Stimulated activated CD8-positive, alpha-beta memory T cell treated with anti-CD3 and anti-CD28 coated beads, Interleukin-4, amount 100 ng/mL, for 48 hours (primary cell): ENCODE measurements at regions not wholly inside any gene's neighbourhood (a gene's known extent, or its start where the extent isn't known, plus 50 kb on each side); places are given as distances from the start of the nearest gene placed in this dataset.
"Not testable (repeated sequence)": the region's sequence is repeated elsewhere in the genome, so short reads cannot be mapped to it uniquely, and the experiment has no call there.

Experiments used
- DNase-seq: peaks from one replicate; pipeline ENCODE4 v3.0.0-alpha.2; 2020

GRCh38 chr10:44300666-44301649 lies 83.9 kb downstream of the CXCL12 start:
- peak; percentile 28 for DNase-seq

DNA sequence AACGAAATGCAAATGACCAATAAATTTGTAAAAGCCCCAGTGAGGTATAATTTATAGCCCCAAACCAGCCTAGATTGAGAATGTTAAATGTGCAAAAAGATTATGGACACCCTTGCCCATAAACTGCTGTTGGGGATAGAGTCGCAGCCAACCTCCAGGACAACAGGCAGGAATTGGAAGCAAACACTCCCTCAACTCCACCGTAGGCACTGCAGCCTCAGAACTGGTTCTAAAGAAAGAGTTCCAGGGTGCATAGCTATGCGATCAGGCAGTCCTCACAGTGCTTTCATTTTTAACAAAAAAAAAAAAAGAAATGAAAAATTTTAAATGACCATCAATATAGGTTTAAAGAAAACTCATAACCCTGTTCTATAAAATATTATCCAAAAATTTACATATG lies 86.2 kb downstream of the CXCL12 start:
- DNase-seq = no peak

DNA sequence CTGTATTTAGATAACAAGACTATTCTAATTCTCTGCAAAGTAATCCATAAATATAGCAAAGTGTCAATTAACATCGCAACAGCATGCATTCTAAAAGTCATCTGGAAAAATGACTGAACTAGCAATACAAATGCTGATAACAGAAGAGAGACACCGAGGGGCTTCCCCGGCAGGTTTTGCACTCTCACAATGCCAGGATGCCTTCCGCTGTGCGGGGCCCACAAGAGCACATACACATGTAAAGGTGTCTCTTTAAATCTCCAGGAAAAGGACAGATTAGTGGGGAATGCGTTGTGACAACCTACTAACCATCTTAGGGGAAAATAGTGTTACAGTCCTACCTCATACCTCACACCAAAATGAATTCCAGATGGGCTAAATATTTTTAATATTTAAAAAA lies 86.9 kb downstream of the CXCL12 start:
- no peak for DNase-seq

DNA sequence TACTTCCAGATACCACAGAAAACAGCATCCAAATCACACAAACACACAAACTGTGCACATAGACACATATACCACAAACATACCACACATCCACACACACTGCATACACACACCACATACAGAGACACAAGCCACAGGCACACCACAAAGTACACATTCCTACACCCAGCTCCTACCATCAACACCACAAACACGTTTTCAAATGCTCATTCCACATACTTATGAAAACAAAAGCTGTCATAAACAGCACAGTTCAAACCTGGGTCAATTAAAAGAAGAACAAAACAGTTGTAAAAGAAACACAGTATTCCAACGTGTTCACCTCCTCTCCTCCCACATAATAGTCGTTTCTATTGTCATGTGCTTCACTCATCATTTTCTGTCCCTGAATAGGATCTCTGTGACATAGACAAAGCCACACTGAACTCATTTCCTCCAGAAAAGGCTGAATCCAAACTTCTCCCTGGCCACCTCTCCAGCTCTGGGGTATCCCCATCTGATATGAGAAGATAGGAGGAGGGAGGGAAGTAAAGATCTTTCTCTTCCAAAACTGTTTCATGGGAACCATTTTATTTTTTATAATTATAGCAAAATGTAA lies 89.2 kb downstream of the CXCL12 start:
- DNase-seq = no peak

DNA sequence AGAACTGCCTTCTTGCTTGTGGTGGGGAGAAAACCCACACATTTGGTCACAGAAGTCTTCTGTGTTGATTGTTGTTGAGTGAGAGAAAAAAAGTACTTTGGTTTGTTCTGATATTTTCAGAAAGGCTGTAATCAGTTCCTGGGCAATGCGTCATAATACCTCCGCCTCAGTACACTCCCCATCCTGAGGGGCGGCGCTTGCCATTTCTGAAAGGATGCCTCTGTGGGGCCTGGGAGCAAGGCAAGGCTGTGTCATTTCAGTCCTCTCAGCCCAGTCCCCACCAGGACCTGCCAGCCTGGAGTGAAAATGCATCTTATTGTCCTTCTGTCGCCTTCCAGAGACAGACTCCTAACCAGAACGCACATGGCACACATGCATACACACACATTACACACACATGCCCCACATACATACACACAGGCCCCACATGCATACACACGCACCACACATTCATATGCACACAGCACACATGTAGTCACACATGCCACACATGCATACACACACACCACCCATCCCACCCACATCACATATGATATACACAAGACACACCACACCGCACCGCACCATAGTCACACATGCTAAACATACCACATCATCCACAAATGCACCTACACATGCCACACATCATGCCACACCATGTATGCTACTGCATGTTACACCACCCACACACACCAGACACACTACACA lies 90.0 kb downstream of the CXCL12 start:
- no peak for DNase-seq

GRCh38 chr10:44293842-44294241 lies 91.1 kb downstream of the CXCL12 start:
- no peak for DNase-seq

- no peak for DNase-seq
Measured at GRCh38 chr10:44293306-44293778, 91.6 kb downstream of the CXCL12 start.

DNA sequence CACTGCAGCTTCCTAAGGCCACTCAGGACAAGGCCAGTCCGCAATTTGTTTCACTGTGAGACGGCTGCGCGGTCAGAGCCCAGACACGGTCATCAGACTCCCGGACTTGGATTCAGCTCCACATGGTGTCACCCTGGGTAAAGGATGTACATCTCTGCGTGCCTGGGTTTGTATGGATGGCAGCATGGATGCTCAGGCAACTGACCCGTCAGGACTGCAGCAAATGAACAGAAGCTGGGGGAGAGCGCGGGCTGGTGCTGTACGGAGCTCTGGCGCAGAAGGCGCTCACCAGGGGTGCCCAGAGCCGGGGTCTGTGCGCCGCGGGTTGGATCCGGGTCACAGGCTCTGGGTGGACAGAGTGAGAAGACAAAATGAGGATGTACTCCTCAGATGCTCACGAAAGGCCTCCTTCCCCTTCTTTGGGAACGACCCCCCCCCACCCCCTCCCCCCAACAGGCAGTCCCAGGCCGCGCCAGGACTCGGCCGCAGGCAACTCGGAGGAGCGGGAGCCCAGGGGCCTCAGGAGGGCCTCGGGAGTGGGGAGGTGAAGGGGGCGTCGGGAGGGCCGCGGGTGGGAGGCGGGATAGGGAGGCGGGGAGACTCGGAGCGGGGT lies 92.4 kb downstream of the CXCL12 start:
- DNase-seq = no peak

- DNase-seq = no peak
Measured at GRCh38 chr10:44291091-44291490, 93.8 kb downstream of the CXCL12 start.

- no peak for DNase-seq
Measured at GRCh38 chr10:44289125-44289524, 95.8 kb downstream of the CXCL12 start.

DNA sequence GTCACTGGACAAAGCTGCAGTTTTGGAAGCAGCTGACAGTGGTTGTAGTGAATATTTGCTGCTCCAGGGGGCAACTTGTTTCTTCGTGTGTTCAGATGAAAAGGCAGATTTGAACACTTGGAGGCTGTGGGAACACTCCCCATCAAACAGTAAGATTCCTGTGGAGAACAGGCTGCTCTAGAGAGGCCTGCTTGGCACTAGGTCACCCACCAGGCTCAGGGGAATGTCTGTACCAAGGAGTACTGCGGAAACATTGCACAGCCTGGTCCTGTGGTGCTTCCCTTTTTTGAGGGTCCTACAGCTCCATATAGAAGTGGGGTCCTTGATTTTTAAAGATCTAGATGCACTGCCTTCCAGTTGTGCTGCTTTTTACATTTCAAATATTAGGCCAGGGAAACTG lies 97.5 kb downstream of the CXCL12 start:
- no peak for DNase-seq

GRCh38 chr10:44284198-44285084 lies 100.5 kb downstream of the CXCL12 start:
- DNase-seq = no peak

GRCh38 chr10:44282626-44283300 lies 102.1 kb downstream of the CXCL12 start:
- no peak for DNase-seq

DNA sequence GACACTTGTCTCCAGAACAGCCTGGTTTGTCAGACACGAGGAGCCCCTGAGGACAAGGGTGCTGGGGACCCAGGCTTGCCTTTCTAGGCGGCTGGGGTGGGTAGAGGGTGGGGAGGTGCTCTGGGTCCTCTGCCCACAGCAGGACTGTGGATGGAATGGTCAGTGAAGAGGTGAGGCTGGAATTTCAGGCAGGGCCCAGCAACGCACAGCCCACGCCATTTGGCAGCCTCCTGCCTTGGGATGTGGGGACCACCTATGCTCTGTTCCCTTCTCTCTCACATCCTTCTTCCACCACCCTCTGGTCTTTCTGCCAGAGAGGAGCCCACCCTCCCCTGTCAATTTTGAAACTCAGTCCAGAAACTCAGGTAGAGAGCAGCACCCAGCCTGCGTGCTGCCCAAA lies 103.2 kb downstream of the CXCL12 start:
- no peak for DNase-seq

- DNase-seq = no peak
Measured at GRCh38 chr10:44281089-44281613, 103.7 kb downstream of the CXCL12 start.

DNA sequence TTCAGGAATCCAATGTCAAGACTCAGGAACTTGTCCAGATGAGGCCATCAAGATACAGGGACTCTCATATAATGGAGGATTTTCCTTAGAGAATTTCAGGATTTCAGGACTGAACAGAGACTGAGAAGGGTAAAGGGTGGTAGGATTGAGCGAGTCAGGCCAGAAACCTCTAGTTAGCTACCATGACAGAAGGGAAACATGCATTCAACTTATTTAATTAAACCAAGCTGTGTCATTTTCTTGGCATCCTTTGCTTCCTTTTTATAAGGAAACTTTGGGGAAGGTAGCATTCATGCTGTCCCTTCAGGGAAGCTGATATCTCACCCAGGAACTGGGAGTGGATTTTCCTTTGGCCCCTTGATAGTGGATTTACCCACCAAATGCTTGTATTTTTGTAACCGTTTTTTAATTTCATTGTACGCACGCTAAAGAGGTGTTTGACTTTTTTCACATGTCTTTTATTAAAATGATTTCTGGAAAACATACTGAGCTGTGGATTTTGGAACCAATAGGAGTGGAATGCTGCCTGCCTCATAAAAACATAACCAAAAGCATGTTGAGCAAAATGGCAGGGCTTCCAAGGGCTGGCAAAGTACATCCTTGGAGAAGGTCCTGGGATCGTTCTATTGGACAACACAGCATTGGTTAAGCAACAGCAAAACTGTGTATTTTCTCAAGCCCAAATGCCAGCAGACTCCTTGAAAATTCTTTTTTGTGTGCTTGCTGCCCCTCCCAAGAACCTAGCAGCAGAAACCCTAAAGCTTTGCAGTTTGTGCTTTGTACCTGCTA lies 104.5 kb downstream of the CXCL12 start:
- DNase-seq = no peak

DNA sequence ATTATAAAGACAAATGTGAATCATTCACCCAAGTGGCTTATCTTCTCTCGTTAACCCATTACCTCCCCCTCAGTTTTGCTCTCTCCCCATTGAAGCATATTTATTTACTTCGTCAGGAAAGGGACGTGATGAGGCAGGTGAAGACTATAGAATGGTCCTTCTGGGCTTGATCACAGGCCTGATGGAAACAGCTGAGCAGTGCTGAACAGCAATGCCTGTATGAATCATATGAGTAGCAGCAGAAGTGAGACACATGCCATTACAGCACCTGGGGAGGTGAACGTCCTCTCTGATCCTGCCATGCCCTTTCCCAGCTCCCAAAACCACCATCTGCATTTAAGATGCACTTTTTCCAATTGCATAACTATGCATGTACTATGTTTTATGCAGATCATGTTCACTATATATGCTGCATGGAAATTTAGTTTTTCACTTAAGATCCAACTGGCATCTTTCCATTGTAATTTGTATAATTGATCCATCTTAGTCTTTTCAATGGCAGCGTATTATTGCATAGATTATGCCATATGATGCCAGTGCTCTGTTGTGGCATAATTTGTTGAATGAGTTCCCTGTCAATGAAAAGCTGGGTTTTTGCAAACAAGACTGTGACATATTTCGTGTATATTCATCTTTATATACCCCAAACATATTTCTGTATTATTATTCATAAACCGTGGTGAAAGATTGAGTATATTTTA lies 105.3 kb downstream of the CXCL12 start:
- no peak for DNase-seq

- DNase-seq = no peak
Measured at GRCh38 chr10:44278837-44279324, 106.0 kb downstream of the CXCL12 start.

GRCh38 chr10:44268435-44268948 lies 116.4 kb downstream of the CXCL12 start:
- DNase-seq = not testable (repeated sequence)
